Right atrium auricular region (tissue), 2 donors: ENCODE measurements at regions not wholly inside any gene's neighbourhood (a gene's known extent, or its start where the extent isn't known, plus 50 kb on each side); places are given as distances from the start of the nearest gene placed in this dataset.

Experiments
- DNase-seq: peaks from one replicate; pipeline ENCODE4 v3.0.0-alpha.2; 2019; ENCODE audit warnings: low spot score
- H3K27ac ChIP-seq, 2 donors: fragments of 200-600 bp; sonication (generic); 1 replicate in 1 of 2; 2 replicates in 1 of 2; pipeline ENCODE4 v1.5.1; 2016 to 2019
- H3K27me3 ChIP-seq, 2 donors: fragments of 200-600 bp; sonication (generic); one replicate each; pipeline versions ENCODE4 v1.5.1 to v1.6.0; 2017 to 2019
- H3K36me3 ChIP-seq: fragments of 200-600 bp; sonication (generic); one replicate; pipeline ENCODE4 v1.5.1; 2016
- H3K4me1 ChIP-seq, 2 donors: fragments of 200-600 bp; sonication (generic); one replicate each; pipeline versions ENCODE4 v1.5.1 to v1.6.0; 2017 to 2019
- H3K4me3 ChIP-seq, 2 donors: fragments of 200-600 bp; sonication (generic); 1 replicate in 1 of 2; 2 replicates in 1 of 2; pipeline ENCODE4 v1.5.1; 2017 to 2019; ENCODE audit warnings: mild to moderate bottlenecking in 1 of 2, moderate library complexity in 1 of 2
- H3K9me3 ChIP-seq, 2 donors: fragments of 200-600 bp; sonication (generic); one replicate each; pipeline ENCODE4 v1.5.1; 2019
- CTCF ChIP-seq, 2 donors: fragments of 200-600 bp; sonication (generic); IDR thresholded peaks; one replicate each; pipeline ENCODE4 v1.5.1; 2019; ENCODE audit warnings: antibody characterized with exemption in 2 of 2

- no peaks in the 10 kb centered on the region for H3K9me3 ChIP-seq
Observed at GRCh38 chr18:55849391-55849790, 261.4 kb upstream of the TCF4 start.

GRCh38 chr18:55847960-55848359 is 260.0 kb upstream of the TCF4 start:
- Histone ChIP-seq H3K36me3 (no peaks in the 10 kb centered on the region), H3K9me3 (no peaks in the 10 kb centered on the region), H3K4me3 (no peak overlapping the region), H3K27me3 (no peaks in the 10 kb centered on the region), H3K27ac (no peak overlapping the region), H3K4me1 (no peaks in the 10 kb centered on the region)
- no peak for TF ChIP-seq CTCF (IDR thresholded peaks at IDR 0.05)
- DNase-seq: no peak

More at GRCh38 chr18:55849391-55849790, 261.4 kb upstream of the TCF4 start:
- no peak overlapping the region for H3K4me3 ChIP-seq
- H3K4me1 ChIP-seq: no peaks in the 10 kb centered on the region
- H3K27me3 ChIP-seq: no peaks in the 10 kb centered on the region
- TF ChIP-seq CTCF (IDR thresholded peaks at IDR 0.05): no peak
- no peak for DNase-seq
- no peaks in the 10 kb centered on the region for H3K36me3 ChIP-seq
- no peak overlapping the region for H3K27ac ChIP-seq

GRCh38 chr18:55845221-55845620 is 257.2 kb upstream of the TCF4 start:
- H3K9me3 ChIP-seq: peaks cover 0 to 8% of the 10 kb centered on the region in 2 donors
- H3K27ac ChIP-seq: no peak overlapping the region
- no peak for DNase-seq
- H3K36me3 ChIP-seq: no peaks in the 10 kb centered on the region
- TF ChIP-seq CTCF (IDR thresholded peaks at IDR 0.05): no peak
- H3K4me3 ChIP-seq: no peak overlapping the region
- H3K4me1 ChIP-seq: no peaks in the 10 kb centered on the region
- H3K27me3 ChIP-seq: no peaks in the 10 kb centered on the region

GRCh38 chr18:55844382-55844781 is 256.4 kb upstream of the TCF4 start:
- H3K4me3 ChIP-seq: no peak overlapping the region
- H3K9me3 ChIP-seq: peaks cover 0 to 8% of the 10 kb centered on the region in 2 donors
- H3K4me1 ChIP-seq: no peaks in the 10 kb centered on the region
- no peaks in the 10 kb centered on the region for H3K27me3 ChIP-seq
- H3K27ac ChIP-seq: no peak overlapping the region
- no peak for TF ChIP-seq CTCF (IDR thresholded peaks at IDR 0.05)
- DNase-seq: no peak
- no peaks in the 10 kb centered on the region for H3K36me3 ChIP-seq

GRCh38 chr18:55841314-55841713 is 253.3 kb upstream of the TCF4 start:
- no peak for TF ChIP-seq CTCF (IDR thresholded peaks at IDR 0.05)
- no peak for DNase-seq
- Histone ChIP-seq H3K4me3 (no peak overlapping the region), H3K36me3 (no peaks in the 10 kb centered on the region), H3K4me1 (no peaks in the 10 kb centered on the region), H3K9me3 (peaks cover 0 to 8% of the 10 kb centered on the region in 2 donors), H3K27me3 (no peaks in the 10 kb centered on the region), H3K27ac (no peak overlapping the region)

GRCh38 chr18:55840601-55841170 is 252.7 kb upstream of the TCF4 start:
- TF ChIP-seq CTCF (IDR thresholded peaks at IDR 0.05): no peak
- no peak overlapping the region for H3K27ac ChIP-seq

More at GRCh38 chr18:55840601-55841170, 252.7 kb upstream of the TCF4 start:
- Histone ChIP-seq H3K27me3 (no peaks in the 10 kb centered on the region), H3K9me3 (peaks cover 0 to 8% of the 10 kb centered on the region in 2 donors), H3K4me3 (no peak overlapping the region), H3K4me1 (no peaks in the 10 kb centered on the region), H3K36me3 (no peaks in the 10 kb centered on the region)
- DNase-seq: no peak
